H1 (cell line): ENCODE measurements at regions not wholly inside any gene's neighbourhood (a gene's known extent, or its start where the extent isn't known, plus 50 kb on each side); places are given as distances from the start of the nearest gene placed in this dataset.

Experiments used
- CTCF ChIA-PET: fragments of 300-600 bp; sonication (Branson Sonifier 250); formaldehyde crosslinking; loops from one replicate; lab custom pipeline; 2021; ENCODE audit not compliant: partially characterized antibody; lab: Charles Lee
- POLR2A ChIA-PET: fragments of 300-600 bp; sonication (Branson Sonifier 250); formaldehyde crosslinking; loops from one replicate; lab custom pipeline; 2021; ENCODE audit warnings: inconsistent platforms; ENCODE audit not compliant: partially characterized antibody; lab: Charles Lee
- DNase-seq, 2 experiments: peaks; one replicate each; pipeline versions ENCODE4 v3.0.0 to v3.0.0-alpha.2; 2010 to 2022; ENCODE audit warnings: low spot score in 2 of 2, low read depth in 1 of 2, mixed read lengths in 1 of 2
- FAIRE-seq: peaks from 2 replicates; lab custom pipeline; 2011; peaks lifted over from hg19 to GRCh38; lab: Jason Lieb, UNC
- H2AFZ ChIP-seq: 2 replicates; pipeline ENCODE4 v1.8.1; 2012; ENCODE audit warnings: low read length, inconsistent platforms
- H2AK5ac ChIP-seq: 2 replicates; pipeline ENCODE4 v1.6.1; 2013; ENCODE audit warnings: low read depth, low read length
- H2BK120ac ChIP-seq: replicated peaks from 2 replicates; pipeline ENCODE3; 2013; ENCODE audit warnings: low read depth, low read length, inconsistent platforms
- H2BK12ac ChIP-seq: 2 replicates; pipeline ENCODE4 v1.6.1; 2013; ENCODE audit warnings: low read depth, low read length
- H2BK15ac ChIP-seq: 2 replicates; pipeline ENCODE4 v1.6.1; 2013; ENCODE audit warnings: low read length
- H2BK20ac ChIP-seq: 2 replicates; pipeline ENCODE4 v1.6.1; 2013; ENCODE audit warnings: low read length
- H2BK5ac ChIP-seq: 2 replicates; pipeline ENCODE4 v1.6.1; 2013; ENCODE audit warnings: low read depth, low read length
- H3K14ac ChIP-seq: 2 replicates; pipeline ENCODE4 v1.6.1; 2013; ENCODE audit warnings: inconsistent platforms; ENCODE audit not compliant: insufficient read length
- H3K18ac ChIP-seq: 2 replicates; pipeline ENCODE4 v1.6.1; 2013; ENCODE audit warnings: low read length; ENCODE audit errors: extremely low read depth
- H3K23ac ChIP-seq: 2 replicates; pipeline ENCODE4 v1.6.1; 2013; ENCODE audit warnings: inconsistent platforms; ENCODE audit not compliant: insufficient read length
- H3K23me2 ChIP-seq: 2 replicates; pipeline ENCODE4 v1.6.1; 2013; ENCODE audit warnings: low read depth, low read length
- H3K27ac ChIP-seq: 2 replicates; pipeline ENCODE4 v1.6.1; 2011; ENCODE audit warnings: low read depth, low read length, inconsistent platforms
- H3K27me3 ChIP-seq, 4 experiments: replicated peaks in 1 of 4; 1 replicate in 1 of 4; 2 replicates in 3 of 4; pipeline versions ENCODE4 v1.6.1 to v1.8.1; 2011 to 2013; ENCODE audit warnings: low read length in 3 of 4, mild to moderate bottlenecking in 3 of 4, inconsistent platforms in 2 of 4, mixed read lengths in 2 of 4, moderate library complexity in 1 of 4; ENCODE audit not compliant: control insufficient read depth in 3 of 4, insufficient read depth in 3 of 4; ENCODE audit errors: extremely low read depth in 1 of 4
- H3K36me3 ChIP-seq, 4 experiments: 2 replicates each; pipeline versions ENCODE4 v1.6.1 to v1.8.1; 2011 to 2013; ENCODE audit warnings: mild to moderate bottlenecking in 4 of 4, low read length in 3 of 4, moderate library complexity in 2 of 4, control low read depth in 1 of 4, inconsistent platforms in 1 of 4; ENCODE audit not compliant: insufficient read depth in 4 of 4, control insufficient read depth in 2 of 4
- H3K4ac ChIP-seq: replicated peaks from 2 replicates; pipeline ENCODE3; 2013; ENCODE audit warnings: low read length, low read depth, mixed read lengths, inconsistent platforms; ENCODE audit not compliant: insufficient read length
- H3K4me1 ChIP-seq, 4 experiments: replicated peaks in 1 of 4; 1 replicate in 1 of 4; 2 replicates in 3 of 4; pipeline versions ENCODE4 v1.6.1 to v1.8.1; 2011 to 2013; ENCODE audit warnings: low read length in 3 of 4, inconsistent platforms in 2 of 4, mixed read lengths in 1 of 4; ENCODE audit not compliant: insufficient read depth in 4 of 4, control insufficient read depth in 3 of 4
- H3K4me2 ChIP-seq, 2 experiments: 2 replicates each; pipeline versions ENCODE4 v1.6.1 to v1.8.1; 2011 to 2013; ENCODE audit warnings: low read depth in 2 of 2, low read length in 2 of 2, control low read depth in 1 of 2, inconsistent platforms in 1 of 2, mild to moderate bottlenecking in 1 of 2; ENCODE audit not compliant: insufficient read depth in 1 of 2
- H3K4me3 ChIP-seq, 4 experiments: fragments of 200-600, 300-600 bp in 1 of 4; sonication (generic), shearing (Covaris generic), sonication (Bioruptor Twin) in 1 of 4; 2 replicates each; pipeline versions ENCODE4 v1.5.1 to v1.8.1; 2011 to 2016; ENCODE audit warnings: low read length in 4 of 4, low read depth in 3 of 4, control low read depth in 2 of 4, inconsistent platforms in 2 of 4, mild to moderate bottlenecking in 2 of 4, mixed read lengths in 1 of 4, moderate library complexity in 1 of 4; ENCODE audit not compliant: insufficient read depth in 2 of 4; ENCODE audit errors: extremely low read depth in 1 of 4
- H3K56ac ChIP-seq: replicated peaks from 2 replicates; pipeline ENCODE3; 2013; ENCODE audit warnings: low read depth, mild to moderate bottlenecking, mixed read lengths, low read length, inconsistent platforms; ENCODE audit not compliant: insufficient read length
- H3K79me1 ChIP-seq: 2 replicates; pipeline ENCODE4 v1.6.1; 2013; ENCODE audit warnings: low read depth, low read length, control low read depth
- H3K79me2 ChIP-seq, 2 experiments: 2 replicates each; pipeline versions ENCODE4 v1.6.1 to v1.8.1; 2012 to 2013; ENCODE audit warnings: low read length in 2 of 2, mild to moderate bottlenecking in 2 of 2, inconsistent platforms in 1 of 2; ENCODE audit not compliant: insufficient read depth in 2 of 2, control insufficient read depth in 1 of 2
- H3K9ac ChIP-seq, 4 experiments: replicated peaks in 1 of 4; 1 replicate in 1 of 4; 2 replicates in 3 of 4; pipeline versions ENCODE4 v1.6.1 to v1.8.1; 2011 to 2013; ENCODE audit warnings: low read depth in 3 of 4, low read length in 3 of 4, control low read depth in 2 of 4, mild to moderate bottlenecking in 2 of 4, moderate library complexity in 2 of 4, inconsistent platforms in 1 of 4; ENCODE audit errors: extremely low read depth in 1 of 4
- H3K9me3 ChIP-seq, 2 experiments: 2 replicates each; pipeline versions ENCODE4 v1.6.1 to v1.8.1; 2012 to 2013; ENCODE audit warnings: mild to moderate bottlenecking in 2 of 2, moderate library complexity in 2 of 2, control low read depth in 1 of 2, inconsistent platforms in 1 of 2, low read depth in 1 of 2, low read length in 1 of 2, mixed read lengths in 1 of 2; ENCODE audit not compliant: insufficient read depth in 2 of 2
- H4K20me1 ChIP-seq, 2 experiments: replicated peaks in 1 of 2; 2 replicates each; pipeline versions ENCODE3 to v1.8.1; 2011 to 2013; ENCODE audit warnings: inconsistent platforms in 2 of 2, low read length in 2 of 2, mild to moderate bottlenecking in 1 of 2; ENCODE audit not compliant: insufficient read depth in 2 of 2, control insufficient read depth in 1 of 2
- H4K5ac ChIP-seq: 2 replicates; pipeline ENCODE4 v1.6.1; 2013; ENCODE audit warnings: low read length, low read depth, mixed read lengths, inconsistent platforms; ENCODE audit not compliant: insufficient read length
- H4K8ac ChIP-seq: 2 replicates; pipeline ENCODE4 v1.8.0; 2013; ENCODE audit warnings: mild to moderate bottlenecking, moderate library complexity, low read length, inconsistent platforms; ENCODE audit not compliant: insufficient read depth; ENCODE audit errors: extremely low read depth
- H4K91ac ChIP-seq: replicated peaks from 2 replicates; pipeline ENCODE3; 2013; ENCODE audit warnings: low read length, mixed read lengths, inconsistent platforms; ENCODE audit not compliant: insufficient read length
- BACH1 ChIP-seq: IDR thresholded peaks from 2 replicates; pipeline ENCODE4 v1.6.1; 2012; ENCODE audit warnings: low read length, improper control_type of control experiment
- WGBS, 2 experiments: shearing (Covaris generic) in 1 of 2; methylation state at CpG; one replicate each; pipeline versions ENCODE4 v1.1.6 to v1.1.7; 2013 to 2015; ENCODE audit warnings: low lambda C conversion rate in 2 of 2, mixed read lengths in 2 of 2, inconsistent platforms in 1 of 2, low coverage in 1 of 2, missing lambda C conversion rate in 1 of 2; ENCODE audit not compliant: insufficient replicate concordance in 2 of 2, insufficient coverage in 1 of 2, insufficient read length in 1 of 2; ENCODE audit errors: extremely low coverage in 1 of 2, missing lambda C conversion rate in 1 of 2; 5-methylcytosine and 5-hydroxymethylcytosine counted together

DNA sequence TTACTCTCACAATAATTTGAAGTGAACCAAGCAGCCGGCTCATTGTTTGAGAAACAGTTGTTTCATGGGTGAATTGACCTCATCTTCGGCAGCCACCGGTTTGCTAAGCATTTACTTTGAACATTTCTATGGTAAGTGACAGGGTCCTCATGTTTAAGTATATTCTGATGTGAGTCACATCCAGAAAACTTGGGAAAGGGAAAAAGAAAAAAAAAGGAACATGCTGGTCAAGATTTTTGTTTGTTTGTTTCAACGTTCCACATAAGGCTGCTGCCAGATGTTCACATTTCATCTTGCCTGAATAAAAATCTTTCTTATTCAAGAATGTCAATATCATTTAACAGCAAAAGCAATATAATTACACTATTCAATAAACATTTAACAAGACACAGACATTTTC is 55.0 kb upstream of the EXOC2 start:
- H2BK15ac ChIP-seq = no peak overlapping the region
- no peak overlapping the region for H3K4me2 ChIP-seq
- no peak overlapping the region for H2BK5ac ChIP-seq
- H3K14ac ChIP-seq = no peak overlapping the region
- no peaks in the 10 kb centered on the region for H4K20me1 ChIP-seq
- H3K9ac ChIP-seq = no peak overlapping the region
- CTCF ChIA-PET = no interaction called here
- no peaks in the 10 kb centered on the region for H3K27me3 ChIP-seq
- FAIRE-seq (no peak), DNase-seq (no peak)
- no peaks in the 10 kb centered on the region for H3K36me3 ChIP-seq
- no peak overlapping the region for H2AFZ ChIP-seq
- H2BK120ac ChIP-seq = no peak overlapping the region
- H4K8ac ChIP-seq = no peak overlapping the region
- no peak overlapping the region for H3K23ac ChIP-seq
- H2AK5ac ChIP-seq = no peak overlapping the region
- H3K79me1 ChIP-seq = no peaks in the 10 kb centered on the region
- no peak overlapping the region for H2BK20ac ChIP-seq
- H4K5ac ChIP-seq = no peak overlapping the region
- H3K23me2 ChIP-seq = no peaks in the 10 kb centered on the region
- H3K4me3 ChIP-seq = no peak overlapping the region
- H3K79me2 ChIP-seq = no peaks in the 10 kb centered on the region
- H4K91ac ChIP-seq = no peak overlapping the region
- H3K9me3 ChIP-seq = no peaks in the 10 kb centered on the region
- no peak overlapping the region for H2BK12ac ChIP-seq
- no peak overlapping the region for H3K27ac ChIP-seq
- no peak overlapping the region for H3K4ac ChIP-seq
- H3K56ac ChIP-seq = no peak overlapping the region
- 96% methylated on average over 4 of the region's 4 CpGs; no CpG with 5 or more reads in 1 of the 2 experiments for WGBS, 2 experiments
- no peak overlapping the region for H3K18ac ChIP-seq
- POLR2A ChIA-PET = no interaction called here
- no peaks in the 10 kb centered on the region for H3K4me1 ChIP-seq
- TF ChIP-seq BACH1 = no peak
